ENCODE measurements at regions not wholly inside any gene's neighbourhood (a gene's known extent, or its start where the extent isn't known, plus 50 kb on each side); places are given as distances from the start of the nearest gene placed in this dataset.
"Not testable (repeated sequence)": the region's sequence is repeated elsewhere in the genome, so short reads cannot be mapped to it uniquely, and the experiment has no call there.

DNA sequence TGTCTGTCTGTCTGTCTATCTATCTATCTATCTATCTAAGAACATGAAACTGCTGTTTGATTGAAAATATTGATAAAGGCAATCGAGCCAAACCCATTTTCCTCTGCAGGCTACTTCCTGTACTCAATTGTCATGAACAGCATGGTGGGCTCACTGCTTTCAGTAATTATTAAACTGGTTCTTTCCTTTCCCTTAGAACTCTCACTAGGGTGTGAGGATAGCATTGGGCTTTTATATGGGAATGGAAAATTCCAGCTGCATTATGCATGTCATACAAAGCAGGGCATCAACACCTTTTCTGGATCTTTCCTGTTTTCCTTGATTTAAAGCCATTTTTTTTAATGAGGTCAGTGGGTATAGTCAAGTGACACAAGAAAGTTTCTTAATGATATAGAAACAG, 161.0 kb upstream of the SYNCRIP start:
- no peak for FAIRE-seq

DNA sequence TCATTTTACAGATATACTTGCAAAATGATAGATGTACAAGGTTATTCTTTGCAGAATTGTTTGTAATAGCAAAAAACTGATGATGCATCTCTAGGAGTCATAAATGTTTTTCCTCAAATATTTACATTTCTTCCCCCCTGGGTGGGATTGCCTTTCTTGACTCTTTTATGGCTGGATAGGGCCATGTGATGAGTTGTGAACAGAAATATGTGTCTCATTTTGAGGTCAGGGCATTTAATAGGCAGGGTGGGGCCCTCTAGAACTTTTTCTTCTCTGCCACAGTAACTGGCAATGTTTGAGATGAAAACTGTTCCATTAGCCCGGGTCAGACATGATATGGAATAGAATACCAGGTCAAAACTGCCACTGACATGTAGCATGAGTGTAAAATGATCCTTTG, 159.5 kb upstream of the SYNCRIP start:
- no peak for FAIRE-seq

DNA sequence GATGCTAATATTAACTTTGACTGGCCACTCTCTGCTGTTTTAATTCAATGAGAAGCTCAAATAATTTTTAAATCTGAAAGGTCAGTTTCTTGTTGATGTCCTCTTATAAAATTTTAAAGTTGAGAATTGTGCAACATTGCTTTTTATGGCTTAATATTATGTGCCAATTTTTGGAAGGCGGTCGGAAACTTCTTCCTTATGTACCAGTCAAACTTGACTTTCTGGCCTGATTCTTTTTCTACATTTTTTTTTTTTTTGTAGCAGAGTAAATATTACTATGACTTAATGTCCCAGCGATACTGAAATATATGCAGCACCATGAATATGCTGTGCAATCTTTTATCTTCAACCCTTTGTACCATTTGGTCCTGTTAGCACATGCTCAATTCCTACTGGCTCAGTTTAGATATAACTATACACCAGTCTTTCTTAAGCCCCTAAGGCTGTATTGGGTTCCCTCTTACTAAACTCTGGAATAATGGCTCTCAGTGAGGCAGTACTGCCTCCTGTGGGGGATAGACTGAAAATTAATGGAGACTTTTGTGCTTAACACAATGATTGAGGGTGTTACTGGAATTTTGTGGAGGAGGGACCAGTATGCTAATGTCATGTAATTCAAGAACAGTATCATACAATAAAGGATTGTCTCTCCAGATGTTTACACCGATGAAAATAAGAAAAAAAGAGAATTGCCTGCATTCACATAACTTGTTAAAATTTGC, 156.4 kb upstream of the SYNCRIP start:
- no peak for FAIRE-seq

DNA sequence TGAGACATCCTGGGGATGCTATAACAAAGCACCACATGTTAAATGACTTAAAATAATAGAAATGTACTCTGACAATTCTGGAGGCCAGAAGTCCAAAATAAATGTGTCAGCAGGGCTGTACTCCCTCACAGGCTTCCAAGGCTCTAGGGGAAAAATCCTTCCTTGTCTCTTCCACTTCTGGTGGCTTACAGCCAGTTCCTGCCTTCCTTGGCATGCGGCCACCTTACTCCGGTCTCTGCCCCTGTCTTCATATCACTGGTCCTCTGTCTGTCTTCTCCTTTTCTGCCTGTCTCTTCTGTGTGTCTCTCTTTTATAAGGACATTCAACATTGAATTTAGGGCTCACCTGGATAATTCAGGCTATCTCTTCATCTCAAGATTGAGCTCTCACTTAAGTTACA, 155.3 kb upstream of the SYNCRIP start:
- no peak for FAIRE-seq

DNA sequence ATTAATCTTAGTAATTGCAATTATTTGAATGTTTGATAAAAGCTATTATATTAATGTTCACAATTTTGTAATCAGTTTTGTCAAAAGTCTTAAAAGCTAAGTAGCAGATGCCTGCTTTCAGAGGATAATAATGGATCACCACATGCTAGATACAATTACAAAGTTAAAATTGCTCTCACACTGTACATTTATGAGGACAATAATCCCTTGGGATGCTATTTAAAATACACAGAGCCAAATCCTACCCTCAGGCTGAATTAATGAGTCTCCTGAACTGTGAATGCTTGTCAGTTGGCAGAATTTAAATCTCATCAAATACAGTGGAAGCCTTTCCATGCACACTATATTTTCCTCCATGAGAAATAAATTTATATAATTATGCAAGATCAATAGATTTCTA, 153.3 kb upstream of the SYNCRIP start:
- FAIRE-seq, result no peak

DNA sequence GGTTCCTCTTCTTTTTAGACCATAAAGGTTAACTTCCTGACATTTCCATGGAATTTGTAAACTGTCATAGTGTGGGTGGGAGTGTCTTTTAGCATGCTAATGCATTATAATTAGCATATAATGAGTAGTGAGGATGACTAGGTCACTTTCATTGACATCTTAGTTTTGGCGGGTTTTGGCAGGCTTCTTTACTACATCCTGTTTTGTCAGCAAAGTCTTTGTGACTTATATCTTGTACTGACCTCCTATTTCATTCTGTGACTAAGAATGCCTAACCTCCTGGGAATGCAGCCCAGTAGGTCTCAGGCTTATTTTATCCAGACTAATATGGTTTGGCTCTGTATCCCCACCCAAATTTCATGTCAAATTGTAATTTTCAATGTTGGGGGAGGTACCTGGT, 149.6 kb upstream of the SYNCRIP start:
- no peak for FAIRE-seq

DNA sequence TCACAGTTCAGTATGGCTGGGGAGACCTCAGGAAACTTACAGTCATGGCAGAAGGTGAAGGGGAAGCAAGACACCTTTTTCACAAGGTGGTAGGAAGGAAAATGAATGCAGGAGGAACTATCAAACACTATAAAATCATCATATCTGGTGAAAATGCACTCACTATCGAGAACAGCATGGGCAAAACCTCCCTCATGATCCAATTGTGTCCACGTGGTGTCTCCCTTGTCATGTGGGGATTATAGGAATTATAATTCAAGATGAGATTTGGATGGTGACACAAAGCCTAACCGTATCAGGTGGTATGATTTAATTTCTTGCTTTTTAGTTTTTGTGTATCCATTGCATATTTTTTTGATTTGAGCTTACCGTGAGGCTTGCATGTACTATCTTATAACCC, 133.2 kb upstream of the SYNCRIP start:
- FAIRE-seq, result no peak

DNA sequence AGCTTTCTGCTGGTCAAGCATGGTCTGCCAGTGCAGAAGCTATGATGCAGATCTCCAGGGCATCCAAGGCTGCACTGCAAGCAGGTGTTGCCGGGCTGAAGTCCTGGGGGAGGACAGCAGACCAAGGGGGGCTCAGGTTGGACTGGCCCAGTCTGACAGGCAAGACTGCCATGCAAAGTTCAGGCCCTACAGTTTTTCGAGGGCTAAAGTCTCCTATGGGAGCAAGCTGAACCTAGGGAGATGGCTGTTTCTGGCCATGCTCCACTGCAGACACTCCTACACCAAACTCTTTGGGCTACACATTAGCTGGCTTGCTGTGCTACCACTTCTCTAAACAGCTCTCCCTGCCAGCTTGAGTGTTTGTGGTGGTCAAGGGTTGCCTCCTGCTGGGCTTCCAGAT, 130.0 kb upstream of the SYNCRIP start:
- no peak for FAIRE-seq

DNA sequence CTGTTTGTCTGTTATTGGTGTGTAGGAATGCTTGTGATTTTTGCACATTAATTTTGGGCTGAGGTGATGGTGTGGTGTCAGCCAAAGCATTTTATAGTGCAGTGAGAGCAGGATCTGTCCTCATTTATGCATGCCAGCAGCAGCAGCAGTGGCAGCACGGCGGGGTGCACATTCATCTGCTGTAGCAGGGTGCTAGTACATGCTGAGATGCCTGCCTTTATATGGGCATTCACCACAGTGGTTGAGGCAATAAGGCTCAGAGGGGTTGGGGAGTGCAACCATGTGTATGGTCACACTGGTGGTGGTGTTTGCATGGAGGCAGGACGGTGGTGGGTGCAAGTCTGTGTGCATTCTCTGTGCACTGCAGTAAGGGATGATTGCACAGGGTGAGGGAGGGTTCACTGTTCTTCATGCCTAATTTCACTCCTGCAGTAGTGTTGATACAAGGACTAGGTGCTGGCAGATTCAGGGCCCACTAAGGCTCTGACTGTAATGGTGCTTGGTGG, 129.3 kb upstream of the SYNCRIP start:
- FAIRE-seq, result no peak

DNA sequence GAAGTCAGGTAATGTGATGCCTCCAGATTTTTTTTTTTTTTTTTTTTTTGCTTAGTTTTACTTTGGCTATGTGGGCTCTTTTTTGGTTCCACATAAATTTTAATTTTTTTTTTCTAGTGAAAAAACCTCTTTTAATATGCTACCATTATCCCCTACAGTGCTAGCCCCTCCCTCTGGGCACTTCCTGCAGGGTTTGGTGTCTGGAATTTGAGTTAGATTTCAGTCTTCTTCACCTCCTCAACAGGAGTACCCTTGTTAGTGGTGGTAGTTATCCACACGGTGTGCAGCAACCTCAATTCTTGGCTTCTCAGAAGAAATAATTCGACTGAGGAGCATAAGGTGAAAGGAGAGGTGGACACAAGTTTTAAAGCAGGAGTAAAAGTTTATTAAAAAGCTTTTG, 128.8 kb upstream of the SYNCRIP start:
- no peak for FAIRE-seq

DNA sequence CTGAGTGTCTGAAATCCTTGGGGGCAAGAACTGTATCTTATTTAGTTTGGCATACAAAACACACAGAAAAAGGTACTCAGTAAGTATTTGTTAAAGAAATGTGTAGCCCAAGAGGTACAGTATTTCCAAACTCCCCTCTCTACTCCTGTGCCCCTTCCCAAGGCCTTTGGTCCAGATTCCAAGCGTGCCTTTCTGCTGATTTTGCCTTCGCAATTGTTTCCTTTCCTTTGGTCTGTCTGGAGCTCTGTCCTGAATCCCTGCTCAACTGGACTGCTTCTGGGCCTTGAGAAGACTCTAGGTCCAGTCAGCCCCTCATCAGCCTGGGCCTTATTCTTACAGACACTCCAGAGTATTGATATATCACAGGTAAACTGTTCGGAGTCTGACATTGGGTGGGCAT, 122.2 kb upstream of the SYNCRIP start:
- FAIRE-seq, result no peak

DNA sequence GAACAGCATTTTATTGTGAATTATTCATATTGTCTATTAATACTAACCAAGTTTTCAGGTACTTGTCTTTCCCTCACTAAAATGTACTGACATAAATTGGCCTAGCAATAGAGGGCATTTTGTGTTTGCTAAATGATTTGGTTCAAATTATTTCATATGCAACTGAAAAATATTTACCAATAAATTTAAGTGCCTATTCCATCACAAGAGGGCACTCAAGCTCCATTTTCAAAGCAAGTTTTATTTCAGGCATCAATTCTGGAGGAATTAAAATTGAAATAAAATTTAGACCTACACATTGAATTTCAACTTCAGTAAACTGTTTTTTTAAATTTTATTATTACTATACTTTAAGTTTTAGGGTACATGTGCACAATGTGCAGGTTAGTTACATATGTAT, 114.3 kb upstream of the SYNCRIP start:
- peak; percentile 57 for FAIRE-seq

DNA sequence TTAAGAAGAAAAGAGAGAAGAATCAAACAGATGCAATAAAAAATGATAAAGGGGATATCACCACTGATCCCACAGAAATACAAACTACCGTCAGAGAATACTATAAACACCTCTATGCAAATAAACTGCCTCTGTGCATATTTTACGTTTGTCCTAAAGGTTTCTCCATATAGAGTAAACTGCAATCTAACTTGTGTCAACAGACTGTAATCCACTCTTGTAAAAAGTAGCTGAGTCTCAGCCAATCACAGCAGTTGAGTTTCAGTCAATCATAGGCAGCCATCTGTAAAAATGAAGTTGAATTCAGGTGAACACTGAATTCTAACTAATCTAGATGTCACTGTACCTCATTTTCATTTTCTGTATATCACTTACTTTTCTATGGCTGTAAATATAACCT, 112.2 kb upstream of the SYNCRIP start:
- FAIRE-seq, result no peak

DNA sequence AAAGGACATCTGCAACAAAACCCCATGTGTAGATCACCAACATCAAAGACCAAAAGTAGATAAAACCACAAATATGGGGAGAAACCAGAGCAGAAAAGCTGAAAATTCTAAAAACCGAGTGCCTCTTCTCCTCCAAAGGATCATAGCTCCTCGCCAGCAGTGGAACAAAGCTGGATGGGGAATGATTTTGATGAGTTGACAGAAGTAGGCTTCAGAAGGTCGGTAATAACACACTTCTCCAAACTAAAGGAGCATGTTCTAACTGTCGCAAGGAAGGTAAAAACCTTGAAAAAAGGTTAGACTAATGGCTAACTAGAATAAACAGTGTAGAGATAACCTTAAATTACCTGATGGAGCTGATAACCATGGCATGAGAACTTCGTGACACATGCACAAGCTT, 109.9 kb upstream of the SYNCRIP start:
- no peak for FAIRE-seq

DNA sequence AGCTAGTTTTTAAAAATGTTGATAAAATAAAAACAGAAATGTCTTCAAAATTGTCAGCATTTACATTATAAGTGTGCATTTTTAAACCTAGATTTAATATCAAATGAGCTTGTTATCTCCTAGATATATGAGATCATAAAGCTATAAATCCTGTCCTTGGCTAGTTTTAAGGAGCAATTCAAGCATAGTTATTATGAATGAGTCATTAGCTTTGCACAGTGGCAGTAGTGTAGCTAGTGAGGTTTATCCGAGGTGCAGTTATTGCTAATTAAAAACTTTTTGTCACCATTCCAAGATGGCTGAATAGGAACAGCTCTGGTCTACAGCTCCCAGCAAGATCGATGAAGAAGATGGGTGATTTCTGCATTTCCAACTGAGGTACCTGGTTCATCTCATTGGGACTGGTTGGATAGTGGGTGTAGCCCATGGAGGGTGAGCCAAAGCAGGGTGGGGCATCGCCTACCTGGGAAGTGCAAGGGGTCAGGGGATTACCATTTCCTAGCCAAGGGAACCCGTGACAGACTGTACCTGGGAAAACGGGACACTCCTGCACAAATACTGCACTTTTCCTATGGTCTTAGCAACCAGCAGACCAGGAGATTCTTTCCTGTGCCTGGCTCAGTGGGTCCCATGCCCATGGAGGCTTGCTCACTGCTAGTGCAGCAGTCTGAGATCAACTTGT, 108.8 kb upstream of the SYNCRIP start:
- FAIRE-seq, result no peak

DNA sequence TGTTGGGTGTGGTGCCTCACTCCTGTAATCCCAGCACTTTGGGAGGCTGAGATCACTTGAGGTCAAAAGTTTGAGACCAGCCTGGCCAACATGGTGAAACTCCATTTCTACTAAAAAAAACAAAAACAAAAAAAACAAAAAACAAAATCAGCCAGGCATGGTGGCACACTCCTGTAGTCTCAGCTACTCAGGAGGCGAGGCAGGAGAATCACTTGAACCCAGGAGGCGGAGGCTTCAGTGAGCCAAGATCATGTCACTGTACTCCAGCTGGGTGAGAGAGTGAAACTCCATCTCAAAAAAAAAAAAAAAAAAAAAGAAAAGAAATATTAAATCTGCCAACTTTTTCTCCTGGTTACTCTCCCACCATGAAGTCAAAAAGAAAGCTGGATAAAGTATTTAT, 107.5 kb upstream of the SYNCRIP start:
- not testable (repeated sequence) for FAIRE-seq

DNA sequence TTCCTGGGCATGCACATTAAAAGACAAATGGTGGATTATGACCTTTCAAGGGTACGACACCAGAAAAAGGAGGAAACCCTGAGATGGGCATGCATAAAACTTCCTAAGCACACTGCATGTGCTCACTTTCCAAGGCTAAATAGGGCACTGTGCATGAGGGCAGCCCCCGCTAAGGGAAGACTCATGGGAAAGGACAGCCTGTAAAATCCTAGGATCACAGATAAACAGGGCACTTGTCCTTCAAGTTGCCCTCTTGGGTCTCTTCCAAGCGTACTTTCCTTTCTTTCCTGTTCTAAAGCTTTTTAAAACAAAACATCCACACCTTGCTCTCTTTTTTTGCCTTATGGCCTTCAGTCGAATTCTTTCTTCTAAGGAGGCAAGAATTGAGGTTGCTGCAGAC, 106.5 kb upstream of the SYNCRIP start:
- FAIRE-seq, result no peak

DNA sequence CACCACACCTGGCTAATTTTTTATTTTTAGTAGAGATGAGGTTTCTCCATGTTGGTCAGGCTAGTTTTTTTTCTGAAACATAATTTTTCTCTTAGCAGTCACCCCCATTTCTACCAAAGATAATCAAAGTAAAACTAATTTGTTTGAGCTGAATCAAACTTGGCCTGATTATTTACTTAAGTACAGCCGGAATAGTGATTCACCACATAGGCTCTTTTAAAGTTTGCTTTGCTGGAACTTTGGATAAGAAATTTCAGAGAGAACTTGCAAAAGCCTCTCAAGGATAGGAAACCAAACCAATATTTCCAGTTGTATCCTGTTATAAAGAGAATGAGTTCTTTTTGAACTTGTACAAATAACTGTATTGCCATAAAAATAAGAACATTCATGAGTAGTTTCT, 105.0 kb upstream of the SYNCRIP start:
- no peak for FAIRE-seq

DNA sequence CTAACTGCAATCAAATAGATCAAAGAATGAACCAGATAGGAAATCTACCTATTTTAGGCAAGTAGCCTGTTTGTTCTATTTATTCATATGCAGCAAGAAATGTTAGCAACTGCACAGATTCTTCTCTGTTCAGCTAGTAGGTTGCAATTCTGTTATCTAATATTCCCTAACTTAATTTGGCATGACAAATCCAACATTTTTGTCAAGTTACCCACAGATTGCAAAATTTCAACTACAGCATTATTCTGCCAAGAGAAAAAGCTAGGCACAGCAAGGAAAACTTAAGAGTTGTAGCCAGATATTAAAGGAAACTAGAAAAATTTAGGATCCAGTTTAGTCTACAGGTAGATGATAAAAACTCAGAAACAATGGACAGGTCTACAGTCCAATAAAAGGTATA, 104.4 kb upstream of the SYNCRIP start:
- no peak for FAIRE-seq

DNA sequence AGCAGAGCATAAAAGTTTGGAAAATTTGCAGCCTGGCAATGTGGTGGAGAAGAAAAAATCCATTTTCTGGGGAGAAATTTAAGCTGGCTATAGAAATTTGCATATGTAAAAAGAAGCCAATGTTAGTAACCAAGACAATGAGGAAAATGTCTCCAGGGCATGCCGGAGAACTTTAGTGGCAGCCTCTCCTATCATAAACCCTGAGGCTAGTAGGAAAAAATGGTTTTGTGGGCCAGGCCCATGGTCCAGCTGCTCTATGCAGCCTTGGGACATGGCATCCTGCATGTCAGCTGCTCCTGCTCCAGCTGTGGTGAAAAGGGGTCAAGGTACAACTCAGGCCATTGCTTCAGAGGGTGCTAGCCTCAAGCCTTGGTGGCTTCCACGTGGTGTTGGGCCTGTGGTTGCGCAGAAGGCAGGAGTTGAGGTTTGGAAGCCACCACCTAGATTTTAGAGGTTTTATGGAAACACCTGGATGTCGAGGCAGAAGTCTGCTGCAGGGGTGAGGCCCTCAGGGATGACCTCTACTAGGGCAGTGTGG, 101.8 kb upstream of the SYNCRIP start:
- FAIRE-seq, result no peak

DNA sequence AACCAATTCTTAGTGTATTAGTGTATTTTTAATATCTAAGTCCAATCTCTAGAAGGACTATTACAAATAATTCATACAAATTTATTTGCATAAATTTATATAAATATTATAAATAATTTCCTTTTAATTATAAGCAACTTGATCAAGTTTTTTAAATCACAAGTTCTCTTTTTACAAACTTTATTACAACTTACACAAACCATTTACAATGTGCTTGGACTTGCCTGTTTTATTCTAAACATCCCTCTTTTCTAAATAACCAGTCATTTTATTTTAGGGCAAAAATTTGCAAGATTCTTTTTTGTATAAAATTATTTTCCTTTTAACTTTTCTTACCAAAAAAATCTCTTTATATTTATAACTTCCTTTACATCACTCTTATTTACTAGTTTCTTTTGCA, 83.5 kb upstream of the SYNCRIP start:
- FAIRE-seq, result peak; percentile 94

DNA sequence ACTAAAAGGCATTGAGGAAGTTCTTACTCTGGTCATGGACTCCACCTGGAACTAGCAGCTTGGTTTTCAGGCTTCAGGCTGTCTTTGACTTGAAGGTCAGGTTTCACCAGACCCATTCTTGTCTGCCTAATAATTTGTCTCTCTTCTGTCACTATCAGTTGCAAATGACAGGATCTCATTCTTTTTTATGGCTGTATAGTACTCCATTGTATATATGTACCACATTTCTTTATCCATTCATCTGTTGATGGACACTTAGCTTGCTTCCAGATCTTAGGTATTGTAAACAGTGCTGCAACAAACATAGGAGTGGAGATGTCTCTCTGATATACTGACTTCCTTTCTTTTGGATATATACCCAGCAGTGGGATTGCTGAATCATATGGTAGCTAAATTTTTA, 73.1 kb upstream of the SYNCRIP start:
- FAIRE-seq, result no peak

DNA sequence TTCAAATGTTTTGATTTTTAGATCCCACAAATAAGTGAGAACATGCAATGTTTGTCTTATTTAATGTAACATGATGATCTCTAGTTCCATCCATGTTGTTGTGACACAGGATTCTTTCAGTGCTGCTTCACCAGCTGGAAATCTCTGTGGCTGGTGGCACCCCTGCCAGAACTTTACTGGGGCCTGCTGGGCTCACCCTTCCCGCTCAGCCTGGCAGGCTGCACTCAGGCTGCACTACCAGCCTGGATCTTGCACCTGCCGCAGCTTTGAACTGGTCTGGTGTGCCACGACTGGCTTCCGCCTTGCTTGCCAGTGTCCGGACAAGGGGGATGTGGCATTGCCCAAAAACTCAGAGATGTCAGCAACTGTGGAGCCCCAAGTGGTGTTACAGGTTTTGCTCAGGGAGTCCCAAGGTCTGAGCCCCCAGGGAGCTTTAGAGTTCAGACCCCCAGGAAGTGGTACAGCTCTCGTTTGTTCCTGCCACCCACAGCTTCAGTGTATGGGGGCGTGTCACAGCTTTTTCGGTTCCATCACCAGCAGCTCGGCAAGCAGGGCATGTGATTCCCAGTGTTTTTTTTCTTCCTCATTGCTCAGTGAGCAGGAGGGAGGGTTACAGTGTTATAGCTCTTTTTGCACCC, 72.3 kb upstream of the SYNCRIP start:
- FAIRE-seq, result no peak

DNA sequence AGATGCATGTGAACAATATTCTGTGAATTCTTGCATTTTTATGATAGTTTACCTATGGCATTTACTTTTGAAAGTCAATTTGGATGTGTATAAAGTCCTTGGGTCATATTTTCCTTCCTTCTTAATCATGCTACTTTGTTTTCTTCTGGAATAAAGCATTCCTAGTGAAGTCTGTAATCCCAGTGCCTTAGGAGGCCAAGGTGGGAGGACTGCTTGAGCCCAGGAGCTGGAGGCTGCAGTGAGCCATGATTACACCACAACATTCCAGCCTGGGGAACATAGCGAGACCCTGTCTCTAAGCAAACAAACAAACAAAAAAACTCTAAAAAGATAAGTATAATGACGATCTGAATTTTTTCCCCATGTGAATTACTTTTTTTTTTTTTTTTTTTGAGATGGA, 69.7 kb upstream of the SYNCRIP start:
- FAIRE-seq, result no peak

All from G401.6 (cell line).